SK-N-SH treated with all-trans-retinoic acid at 6 μM for 48 hours (cell line): ENCODE measurements at regions not wholly inside any gene's neighbourhood (a gene's known extent, or its start where the extent isn't known, plus 50 kb on each side); places are given as distances from the start of the nearest gene placed in this dataset.

Experiments
- ATAC-seq: fragments of 200-7000 bp; cut with Tn5 transposase; 3 replicates; pipeline ENCODE4 v1.9.1; 2020; ENCODE audit warnings: mild to moderate bottlenecking, moderate library complexity
- ARNTL ChIP-seq: fragments of 450-650 bp; formaldehyde crosslinking; IDR thresholded peaks from 2 replicates; pipeline ENCODE4 v1.5.0; 2020; ENCODE audit warnings: low read depth, mild to moderate bottlenecking, moderate library complexity, borderline replicate concordance
- BACH2 ChIP-seq: fragments of 250-450 bp; sonication (Bioruptor Pico); IDR thresholded peaks from 2 replicates; pipeline ENCODE4 v1.9.0; 2021; ENCODE audit warnings: mild to moderate bottlenecking, borderline replicate concordance
- CREB5 ChIP-seq: fragments of 250-450 bp; sonication (Bioruptor Pico); IDR thresholded peaks from 2 replicates; pipeline ENCODE4 v1.5.1; 2020; ENCODE audit warnings: low read depth, mild to moderate bottlenecking, moderate library complexity
- CSDC2 ChIP-seq: fragments of 250-450 bp; sonication (Bioruptor Pico); IDR thresholded peaks from 2 replicates; pipeline ENCODE4 v1.5.0; 2020; ENCODE audit warnings: mild to moderate bottlenecking, moderate library complexity
- CSRNP3 ChIP-seq: fragments of 250-450 bp; sonication (Bioruptor Pico); IDR thresholded peaks from 2 replicates; pipeline ENCODE4 v1.5.1; 2021; ENCODE audit warnings: mild to moderate bottlenecking, moderate library complexity
- ESRRG ChIP-seq: fragments of 250-450 bp; sonication (Bioruptor Pico); IDR thresholded peaks from 2 replicates; pipeline ENCODE4 v1.6.1; 2021; ENCODE audit warnings: mild to moderate bottlenecking
- GLIS3 ChIP-seq: fragments of 250-450 bp; sonication (Bioruptor Pico); IDR thresholded peaks from 2 replicates; pipeline ENCODE4 v1.5.0; 2020; ENCODE audit warnings: mild to moderate bottlenecking, moderate library complexity
- ISL1 ChIP-seq: fragments of 250-450 bp; sonication (Bioruptor Pico); IDR thresholded peaks from 2 replicates; pipeline ENCODE4 v2.1.2; 2022; ENCODE audit warnings: mild to moderate bottlenecking, moderate library complexity
- OSR1 ChIP-seq: fragments of 250-450 bp; sonication (Bioruptor Pico); IDR thresholded peaks from 2 replicates; pipeline ENCODE4 v1.8.0; 2022; ENCODE audit warnings: moderate library complexity, mild to moderate bottlenecking, inconsistent platforms
- PATZ1 ChIP-seq: fragments of 250-450 bp; sonication (Bioruptor Pico); IDR thresholded peaks from 2 replicates; pipeline ENCODE4 v1.8.0; 2020; ENCODE audit warnings: mild to moderate bottlenecking, moderate library complexity, borderline replicate concordance
- POU6F1 ChIP-seq: fragments of 250-450 bp; sonication (Bioruptor Pico); IDR thresholded peaks from 2 replicates; pipeline ENCODE4 v1.8.0; 2021; ENCODE audit warnings: low read depth, mild to moderate bottlenecking, moderate library complexity, borderline replicate concordance
- PPARA ChIP-seq: fragments of 250-450 bp; sonication (Bioruptor Pico); IDR thresholded peaks from 2 replicates; pipeline ENCODE4 v1.5.0; 2020; ENCODE audit warnings: mild to moderate bottlenecking, borderline replicate concordance
- RARB ChIP-seq: fragments of 250-450 bp; sonication (Bioruptor Pico); IDR thresholded peaks from 2 replicates; pipeline ENCODE4 v1.8.0; 2021; ENCODE audit warnings: mild to moderate bottlenecking, moderate library complexity
- SNAI2 ChIP-seq: fragments of 250-450 bp; sonication (Bioruptor Pico); IDR thresholded peaks from 2 replicates; pipeline ENCODE4 v1.5.0; 2020; ENCODE audit warnings: mild to moderate bottlenecking, moderate library complexity
- TCF4 ChIP-seq: fragments of 250-450 bp; sonication (Bioruptor Pico); IDR thresholded peaks from 2 replicates; pipeline ENCODE4 v1.8.0; 2021; ENCODE audit warnings: mild to moderate bottlenecking, moderate library complexity, borderline replicate concordance
- TOX ChIP-seq: fragments of 250-450 bp; sonication (Bioruptor Pico); IDR thresholded peaks from 2 replicates; pipeline ENCODE4 v1.8.0; 2021; ENCODE audit warnings: mild to moderate bottlenecking, moderate library complexity, borderline replicate concordance
- TSHZ2 ChIP-seq: fragments of 250-450 bp; sonication (Bioruptor Pico); IDR thresholded peaks from 2 replicates; pipeline ENCODE4 v1.5.0; 2020; ENCODE audit warnings: mild to moderate bottlenecking, moderate library complexity
- ZC3H10 ChIP-seq: fragments of 250-450 bp; sonication (Bioruptor Pico); IDR thresholded peaks from 2 replicates; pipeline ENCODE4 v1.5.1; 2021; ENCODE audit warnings: mild to moderate bottlenecking, moderate library complexity
- ZFP3 ChIP-seq: fragments of 250-450 bp; sonication (Bioruptor Pico); IDR thresholded peaks from 2 replicates; pipeline ENCODE4 v1.5.0; 2020; ENCODE audit warnings: mild to moderate bottlenecking, moderate library complexity
- ZFP30 ChIP-seq: fragments of 450-650 bp; formaldehyde crosslinking; IDR thresholded peaks from 2 replicates; pipeline ENCODE4 v1.5.0; 2022; ENCODE audit warnings: mild to moderate bottlenecking, moderate library complexity
- ZNF565 ChIP-seq: fragments of 450-650 bp; formaldehyde crosslinking; conservative IDR thresholded peaks from 2 replicates; pipeline ENCODE4 v1.5.0; 2020; ENCODE audit warnings: low read depth, mild to moderate bottlenecking, moderate library complexity
- ZNF70 ChIP-seq: fragments of 450-650 bp; formaldehyde crosslinking; IDR thresholded peaks from 2 replicates; pipeline ENCODE4 v1.5.0; 2020; ENCODE audit warnings: mild to moderate bottlenecking, moderate library complexity
- ZNF8 ChIP-seq: fragments of 450-650 bp; formaldehyde crosslinking; IDR thresholded peaks from 2 replicates; pipeline ENCODE4 v1.5.0; 2020; ENCODE audit warnings: mild to moderate bottlenecking, moderate library complexity

- TF ChIP-seq CSRNP3 (CRISPR knock-in tag) = no peak
- no peak for TF ChIP-seq ZNF70
- TF ChIP-seq PATZ1 (CRISPR knock-in tag) = no peak
- TF ChIP-seq ESRRG = no peak
- no peak for TF ChIP-seq TCF4 (CRISPR knock-in tag)
- TF ChIP-seq POU6F1 (CRISPR knock-in tag) = no peak
- no peak for TF ChIP-seq TOX (CRISPR knock-in tag)
Observed at GRCh38 chrX:98516120-98516519, 1632.4 kb downstream of the RPA4 start (continued).

GRCh38 chrX:98523026-98523425, 1639.3 kb downstream of the RPA4 start:
- no peak for ATAC-seq
- no peak for TF ChIP-seq TSHZ2
- TF ChIP-seq OSR1 (CRISPR knock-in tag) = no peak
- no peak for TF ChIP-seq CSDC2 (CRISPR knock-in tag)
- TF ChIP-seq BACH2 (CRISPR knock-in tag) = no peak
- TF ChIP-seq TCF4 (CRISPR knock-in tag) = no peak
- TF ChIP-seq RARB (CRISPR knock-in tag) = no peak
- no peak for TF ChIP-seq PATZ1 (CRISPR knock-in tag)
- TF ChIP-seq SNAI2 (CRISPR knock-in tag) = no peak
- TF ChIP-seq ARNTL = no peak
- TF ChIP-seq ISL1 (CRISPR knock-in tag) = no peak
- no peak for TF ChIP-seq ZC3H10 (CRISPR knock-in tag)
- no peak for TF ChIP-seq ESRRG
- no peak for TF ChIP-seq ZNF8 (CRISPR knock-in tag)
- TF ChIP-seq PPARA (CRISPR knock-in tag) = no peak
- TF ChIP-seq CREB5 = no peak
- no peak for TF ChIP-seq ZFP30
- no peak for TF ChIP-seq ZNF565
- TF ChIP-seq GLIS3 = no peak
- TF ChIP-seq ZFP3 (CRISPR knock-in tag) = no peak
- TF ChIP-seq ZNF70 = no peak
- TF ChIP-seq, all 23 proteins: peak for 0
